ENCODE measurements at regions not wholly inside any gene's neighbourhood (a gene's known extent, or its start where the extent isn't known, plus 50 kb on each side); places are given as distances from the start of the nearest gene placed in this dataset.

- no peak for DNase-seq
Observed at GRCh38 chr16:66133643-66134338, 232.7 kb upstream of the CDH5 start.

GRCh38 chr16:66131895-66132294, 234.6 kb upstream of the CDH5 start:
- DNase-seq, result no peak

- DNase-seq, result no peak
Observed at GRCh38 chr16:66131156-66131807, 235.2 kb upstream of the CDH5 start.

- no peak for DNase-seq
Observed at GRCh38 chr16:66130296-66130905, 236.1 kb upstream of the CDH5 start.

DNA sequence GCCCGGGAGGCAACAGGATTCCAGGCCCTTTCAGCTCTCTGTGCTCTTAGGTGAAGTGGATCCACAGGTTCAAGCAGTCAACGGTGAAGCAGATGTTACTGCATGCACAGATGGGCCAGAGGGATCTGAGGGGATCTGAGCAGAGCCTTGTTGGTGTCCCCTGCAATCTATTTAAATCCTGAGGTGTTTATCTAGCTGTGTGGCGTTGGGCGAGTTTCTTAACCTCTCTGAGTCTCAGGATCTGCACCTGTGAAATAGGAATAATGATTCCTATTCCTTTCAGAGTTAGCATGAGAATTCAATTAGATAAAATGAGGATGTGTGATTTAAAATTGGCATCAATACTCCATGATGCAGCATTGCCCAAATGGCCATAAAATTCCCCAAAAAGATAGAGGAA, 237.3 kb upstream of the CDH5 start:
- no peak for DNase-seq

GRCh38 chr16:66128371-66128770, 238.1 kb upstream of the CDH5 start:
- no peak for DNase-seq

GRCh38 chr16:66127459-66128370, 238.8 kb upstream of the CDH5 start:
- DNase-seq, result no peak

DNA sequence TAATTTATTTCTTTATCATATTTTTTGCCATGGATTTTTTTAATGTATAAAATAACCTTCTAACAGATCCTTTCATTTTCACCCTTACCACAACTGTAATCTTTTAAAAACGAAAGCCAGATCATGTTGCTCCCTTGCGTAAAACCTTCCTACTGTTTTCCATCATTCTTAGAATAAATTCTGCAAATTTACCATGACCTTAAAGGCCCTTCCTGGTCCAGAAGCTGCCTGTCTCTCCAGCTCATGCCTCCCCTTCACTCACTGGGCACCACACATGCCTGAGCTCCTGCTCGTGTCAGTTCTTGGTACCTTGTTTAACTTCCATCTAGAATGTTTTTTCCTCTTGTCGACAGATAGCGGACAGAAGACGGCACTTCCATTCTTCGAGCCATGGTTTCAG, 245.0 kb upstream of the CDH5 start:
- no peak for DNase-seq

DNA sequence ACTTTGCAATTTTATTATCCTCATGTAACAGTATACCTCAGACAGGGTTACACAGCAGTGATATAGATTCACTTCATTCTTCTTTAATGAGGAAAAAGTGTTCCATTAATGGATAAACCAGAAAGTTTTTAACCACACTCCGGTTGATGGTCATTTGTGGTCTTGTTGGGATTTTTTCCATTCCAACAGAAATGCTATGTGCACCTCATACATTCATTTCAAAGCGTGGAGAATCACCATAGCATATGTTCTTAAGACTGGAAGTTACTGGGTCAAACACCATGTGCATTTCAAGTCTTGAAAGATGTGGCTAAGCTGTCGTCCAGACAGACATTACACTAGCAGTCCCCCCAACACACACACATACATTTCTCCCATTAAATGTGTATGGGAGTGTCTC, 245.8 kb upstream of the CDH5 start:
- DNase-seq, result no peak

- DNase-seq, result no peak
Observed at GRCh38 chr16:66116163-66117002, 250.1 kb upstream of the CDH5 start.

DNA sequence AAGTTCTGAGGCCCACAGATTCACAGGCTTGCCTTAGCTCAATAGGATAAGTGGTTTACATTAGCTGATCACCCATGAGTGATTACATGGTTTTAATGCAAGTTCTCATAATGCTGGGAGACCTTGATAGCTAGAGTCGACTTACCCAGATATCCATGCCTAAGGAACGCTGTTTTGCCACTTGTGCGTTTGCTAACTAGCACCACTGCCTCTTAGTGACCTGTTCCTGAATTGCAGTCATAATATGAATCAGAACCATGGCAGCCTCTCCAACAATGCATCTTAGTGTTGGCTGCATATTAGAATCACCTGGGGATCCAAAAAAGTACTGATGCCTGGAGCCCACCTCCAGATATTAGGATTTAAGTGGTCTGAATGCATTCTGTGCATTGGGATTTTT, 251.1 kb upstream of the CDH5 start:
- DNase-seq, result no peak

- no peak for DNase-seq
Observed at GRCh38 chr16:66113223-66113622, 253.3 kb upstream of the CDH5 start.

GRCh38 chr16:66109677-66110076, 256.8 kb upstream of the CDH5 start:
- no peak for DNase-seq

- no peak for DNase-seq
Observed at GRCh38 chr16:66107661-66108060, 258.8 kb upstream of the CDH5 start.

GRCh38 chr16:66103211-66103610, 263.3 kb upstream of the CDH5 start:
- no peak for DNase-seq

- no peak for DNase-seq
Observed at GRCh38 chr16:66099306-66099705, 267.2 kb upstream of the CDH5 start.

GRCh38 chr16:66097751-66098150, 268.7 kb upstream of the CDH5 start:
- DNase-seq, result no peak

- DNase-seq, result no peak
Observed at GRCh38 chr16:66095676-66096075, 270.8 kb upstream of the CDH5 start.

DNA sequence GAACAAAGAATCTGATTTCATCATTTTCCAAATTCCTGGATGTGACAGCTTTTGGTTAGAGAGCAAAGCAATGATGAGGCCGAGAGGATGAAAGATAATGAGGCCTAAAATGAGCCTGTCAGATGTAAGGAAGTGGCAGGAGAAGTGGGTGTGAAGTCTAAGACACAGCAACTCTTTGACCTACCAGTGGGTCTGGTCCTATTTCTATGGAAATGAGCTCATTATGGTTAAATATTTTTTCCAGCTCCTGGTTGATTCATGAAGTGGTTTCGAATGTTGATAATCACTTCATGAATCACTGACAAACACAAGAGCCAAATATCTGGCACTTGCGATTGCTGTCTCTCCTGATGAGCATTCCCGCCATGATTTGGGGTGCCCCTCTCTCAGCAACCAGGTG, 273.3 kb upstream of the CDH5 start:
- no peak for DNase-seq

- DNase-seq, result no peak
Observed at GRCh38 chr16:66091471-66091891, 275.0 kb upstream of the CDH5 start.

DNA sequence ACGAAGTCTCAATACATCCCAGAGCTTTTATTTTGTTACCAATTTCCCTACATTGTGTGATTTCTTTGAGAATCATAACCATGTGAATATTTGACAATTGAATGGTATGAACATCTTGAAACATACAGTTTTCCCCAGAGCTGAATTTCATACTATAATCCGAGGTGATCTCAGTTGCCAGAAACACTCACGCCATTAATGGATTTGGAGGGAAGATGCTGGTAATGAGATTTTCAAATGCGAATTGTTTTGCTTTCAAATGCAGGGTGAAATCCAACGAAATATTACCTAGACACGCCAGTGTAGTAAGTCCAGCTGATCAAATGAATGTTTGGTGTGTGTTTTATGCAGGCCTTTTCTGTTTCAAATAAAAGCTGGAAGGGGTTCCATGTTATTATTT, 277.8 kb upstream of the CDH5 start:
- no peak for DNase-seq

DNA sequence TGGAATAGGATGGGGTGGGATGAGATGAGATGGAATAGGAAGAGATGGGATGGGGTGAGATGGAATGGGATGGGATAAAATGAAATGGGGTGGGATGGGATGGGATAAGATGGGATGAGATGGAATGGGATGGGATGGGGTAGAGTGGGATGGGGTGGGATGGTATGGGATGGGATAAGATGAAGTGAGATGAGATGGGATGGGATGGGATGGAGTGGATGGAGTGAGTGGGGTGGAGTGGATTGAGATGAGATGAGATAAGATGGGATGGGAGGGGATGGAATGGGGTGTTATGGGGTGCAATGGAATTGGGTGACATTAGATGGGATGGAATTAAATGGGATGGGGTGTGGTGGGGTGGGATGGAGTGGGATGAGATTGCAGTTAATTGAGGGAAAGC, 279.2 kb upstream of the CDH5 start:
- no peak for DNase-seq
